ENCODE measurements at regions not wholly inside any gene's neighbourhood (a gene's known extent, or its start where the extent isn't known, plus 50 kb on each side); places are given as distances from the start of the nearest gene placed in this dataset.

- no peak overlapping the region for H3K27ac ChIP-seq (ENCODE audit: low read depth, low read length)
- no peak for DNase-seq (ENCODE audit: low read depth, low spot score)
- ChIA-PET POLR2A (no interaction called here), CTCF (no interaction called here)
- TF ChIP-seq CTCF (IDR thresholded peaks at IDR 0.05; ENCODE audit: low read depth, low read length), result no peak
- H3K27me3 ChIP-seq (ENCODE audit: control insufficient read depth, insufficient read depth, low read length), result no peaks in the 10 kb centered on the region
- no peak overlapping the region for H3K4me3 ChIP-seq (ENCODE audit: low read depth, low read length)
- peaks cover 15% of the 10 kb centered on the region; the same call in 1 of the 2 replicates for H3K9me3 ChIP-seq (ENCODE audit: control insufficient read depth, insufficient read depth, low read length)
Observed at GRCh38 chr10:8639486-8640185, 585.1 kb downstream of the GATA3 start.

- Histone ChIP-seq H3K27me3 (ENCODE audit: control insufficient read depth, insufficient read depth, low read length) (no peaks in the 10 kb centered on the region), H3K27ac (ENCODE audit: low read depth, low read length) (no peak overlapping the region), H3K4me3 (ENCODE audit: low read depth, low read length) (no peak overlapping the region), H3K9me3 (ENCODE audit: control insufficient read depth, insufficient read depth, low read length) (peaks cover 13% of the 10 kb centered on the region; the same call in 1 of the 2 replicates)
- no peak for DNase-seq (ENCODE audit: low read depth, low spot score)
- ChIA-PET CTCF (no interaction called here), POLR2A (no interaction called here)
- TF ChIP-seq CTCF (IDR thresholded peaks at IDR 0.05; ENCODE audit: low read depth, low read length), result no peak
Observed at GRCh38 chr10:8640301-8640700, 585.8 kb downstream of the GATA3 start.

GRCh38 chr10:8640878-8641277, 586.4 kb downstream of the GATA3 start:
- Histone ChIP-seq H3K4me3 (ENCODE audit: low read depth, low read length) (no peak overlapping the region), H3K27ac (ENCODE audit: low read depth, low read length) (no peak overlapping the region), H3K9me3 (ENCODE audit: control insufficient read depth, insufficient read depth, low read length) (peaks cover 11% of the 10 kb centered on the region; the same call in 1 of the 2 replicates), H3K27me3 (ENCODE audit: control insufficient read depth, insufficient read depth, low read length) (no peaks in the 10 kb centered on the region)
- DNase-seq (ENCODE audit: low read depth, low spot score), result no peak
- TF ChIP-seq CTCF (IDR thresholded peaks at IDR 0.05; ENCODE audit: low read depth, low read length), result no peak
- ChIA-PET POLR2A (no interaction called here), CTCF (no interaction called here)

DNA sequence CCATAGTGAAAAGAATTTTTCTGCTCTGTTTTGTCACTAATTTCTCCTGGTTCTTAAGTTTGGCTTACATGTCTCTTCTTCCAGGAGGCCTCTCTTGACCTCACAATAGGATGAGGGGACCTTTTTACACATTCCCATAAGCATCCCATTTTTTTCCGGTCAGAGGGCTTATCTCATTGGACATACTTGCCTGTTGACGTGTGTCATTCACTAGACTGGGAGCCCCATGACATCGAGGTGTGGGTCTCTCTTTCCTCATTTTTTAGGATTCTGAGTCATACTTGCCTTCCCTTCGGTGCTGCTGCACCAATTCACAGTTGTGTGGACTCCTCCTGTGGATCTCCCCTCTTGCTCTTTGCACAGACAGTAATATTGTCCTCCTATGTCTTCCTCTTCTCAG, 601.8 kb downstream of the GATA3 start:
- TF ChIP-seq CTCF (IDR thresholded peaks at IDR 0.05; ENCODE audit: low read depth, low read length), result no peak
- H3K27ac ChIP-seq (ENCODE audit: low read depth, low read length), result no peak overlapping the region
- no peaks in the 10 kb centered on the region for H3K27me3 ChIP-seq (ENCODE audit: control insufficient read depth, insufficient read depth, low read length)
- no peak overlapping the region for H3K4me3 ChIP-seq (ENCODE audit: low read depth, low read length)
- peaks cover 9% of the 10 kb centered on the region; the same call in 1 of the 2 replicates for H3K9me3 ChIP-seq (ENCODE audit: control insufficient read depth, insufficient read depth, low read length)
- DNase-seq (ENCODE audit: low read depth, low spot score), result no peak
- ChIA-PET CTCF (no interaction called here), POLR2A (no interaction called here)

GRCh38 chr10:8659982-8660381, 605.5 kb downstream of the GATA3 start:
- CTCF ChIA-PET, result no interaction called here
- no peak for TF ChIP-seq CTCF (IDR thresholded peaks at IDR 0.05; ENCODE audit: low read depth, low read length)
- no peak overlapping the region for H3K27ac ChIP-seq (ENCODE audit: low read depth, low read length)
- H3K9me3 ChIP-seq (ENCODE audit: control insufficient read depth, insufficient read depth, low read length), result peaks cover 9% of the 10 kb centered on the region; the same call in 1 of the 2 replicates
- DNase-seq (ENCODE audit: low read depth, low spot score), result no peak
- POLR2A ChIA-PET, result no interaction called here
- H3K4me3 ChIP-seq (ENCODE audit: low read depth, low read length), result no peak overlapping the region
- no peaks in the 10 kb centered on the region for H3K27me3 ChIP-seq (ENCODE audit: control insufficient read depth, insufficient read depth, low read length)

Data from AG04450 (cell line).